ENCODE measurements at regions not wholly inside any gene's neighbourhood (a gene's known extent, or its start where the extent isn't known, plus 50 kb on each side); places are given as distances from the start of the nearest gene placed in this dataset.
A peak's percentile ranks its signal among the peaks of the same experiment; 100 is the strongest.

GRCh38 chr9:81113453-81114124, 575.8 kb downstream of the TLE1 start:
- H3K4me3 Mint-ChIP-seq: peak overlapping the region in 8 of 10 donors; percentile 0 to 64 (median 24)
- POLR2A ChIA-PET: no interaction called here
- DNase-seq (peak in 3 of 10 donors; percentile 6 to 35 (median 23)), ATAC-seq (peak; percentile 33 to 63)
- peaks cover 0 to 3% (median 0%) of the 10 kb centered on the region in 9 donors for H3K9me3 Mint-ChIP-seq
- no peaks in the 10 kb centered on the region for H3K36me3 Mint-ChIP-seq
- peak overlapping the region in 7 of 10 donors; percentile 2 to 55 (median 11) for H3K27ac Mint-ChIP-seq
- peaks cover 0 to 12% (median 8%) of the 10 kb centered on the region in 5 donors for H3K27me3 Mint-ChIP-seq
- H3K4me1 Mint-ChIP-seq: peaks cover 7 to 19% (median 17%) of the 10 kb centered on the region in 4 donors

- peaks cover 0 to 3% (median 0%) of the 10 kb centered on the region in 9 donors for H3K9me3 Mint-ChIP-seq
- no peak for DNase-seq
- peak overlapping the region in 5 of 10 donors; percentile 2 to 74 (median 12) for H3K27ac Mint-ChIP-seq
- H3K27me3 Mint-ChIP-seq: peaks cover 0 to 13% (median 9%) of the 10 kb centered on the region in 5 donors
- peaks cover 7 to 19% (median 17%) of the 10 kb centered on the region in 4 donors for H3K4me1 Mint-ChIP-seq
- no peaks in the 10 kb centered on the region for H3K36me3 Mint-ChIP-seq
- POLR2A ChIA-PET: no interaction called here
- ATAC-seq: no peak
- H3K4me3 Mint-ChIP-seq: peak overlapping the region in 7 of 10 donors; percentile 9 to 64 (median 37)
Observed at GRCh38 chr9:81112627-81113452, 576.5 kb downstream of the TLE1 start.

- POLR2A ChIA-PET: no interaction called here
Observed at GRCh38 chr9:81108821-81109220, 580.5 kb downstream of the TLE1 start.

GRCh38 chr9:81108391-81108790, 581.0 kb downstream of the TLE1 start:
- Mint-ChIP-seq H3K4me1 (peaks cover 4 to 11% (median 9%) of the 10 kb centered on the region in 4 donors), H3K27me3 (peaks cover 4 to 24% (median 15%) of the 10 kb centered on the region in 5 donors), H3K9me3 (peaks cover 0 to 3% (median 0%) of the 10 kb centered on the region in 9 donors), H3K27ac (no peak overlapping the region), H3K4me3 (no peak overlapping the region), H3K36me3 (no peaks in the 10 kb centered on the region)
- DNase-seq (no peak), ATAC-seq (no peak)
- POLR2A ChIA-PET: no interaction called here

More at GRCh38 chr9:81108821-81109220, 580.5 kb downstream of the TLE1 start:
- DNase-seq (no peak), ATAC-seq (no peak)
- Mint-ChIP-seq H3K4me3 (no peak overlapping the region), H3K4me1 (peaks cover 7 to 15% (median 14%) of the 10 kb centered on the region in 4 donors), H3K36me3 (no peaks in the 10 kb centered on the region), H3K27ac (no peak overlapping the region), H3K27me3 (peaks cover 4 to 24% (median 15%) of the 10 kb centered on the region in 5 donors), H3K9me3 (peaks cover 0 to 3% (median 0%) of the 10 kb centered on the region in 9 donors)

- Mint-ChIP-seq H3K4me1 (no peaks in the 10 kb centered on the region), H3K9me3 (peaks cover 0 to 14% (median 0%) of the 10 kb centered on the region in 9 donors), H3K4me3 (no peak overlapping the region), H3K27ac (no peak overlapping the region), H3K27me3 (peaks cover 4 to 24% (median 13%) of the 10 kb centered on the region in 5 donors), H3K36me3 (no peaks in the 10 kb centered on the region)
- POLR2A ChIA-PET: no interaction called here
- ATAC-seq: no peak
- DNase-seq: no peak
Observed at GRCh38 chr9:81103597-81104471, 585.5 kb downstream of the TLE1 start.

- Mint-ChIP-seq H3K4me1 (no peaks in the 10 kb centered on the region), H3K27ac (no peak overlapping the region), H3K27me3 (no peaks in the 10 kb centered on the region), H3K4me3 (no peak overlapping the region), H3K36me3 (peaks cover 0 to 8% (median 0%) of the 10 kb centered on the region in 3 donors), H3K9me3 (peaks cover 0 to 17% (median 8%) of the 10 kb centered on the region in 9 donors)
- POLR2A ChIA-PET: no interaction called here
- ATAC-seq (no peak), DNase-seq (no peak)
Observed at GRCh38 chr9:81097131-81097847, 592.1 kb downstream of the TLE1 start.

- Mint-ChIP-seq H3K4me3 (no peak overlapping the region), H3K9me3 (peaks cover 0 to 20% (median 9%) of the 10 kb centered on the region in 9 donors), H3K27me3 (peaks cover 0 to 3% (median 0%) of the 10 kb centered on the region in 5 donors), H3K4me1 (no peaks in the 10 kb centered on the region), H3K27ac (no peak overlapping the region), H3K36me3 (peaks cover 0 to 8% (median 0%) of the 10 kb centered on the region in 3 donors)
- no peak for DNase-seq
- POLR2A ChIA-PET: no interaction called here
- no peak for ATAC-seq
Observed at GRCh38 chr9:81096625-81097024, 592.7 kb downstream of the TLE1 start.

- H3K4me1 Mint-ChIP-seq: no peaks in the 10 kb centered on the region
- ATAC-seq (no peak), DNase-seq (no peak)
- H3K27me3 Mint-ChIP-seq: peaks cover 0 to 3% (median 0%) of the 10 kb centered on the region in 5 donors
- POLR2A ChIA-PET: no interaction called here
- no peak overlapping the region for H3K4me3 Mint-ChIP-seq
- H3K36me3 Mint-ChIP-seq: peaks cover 0 to 8% (median 0%) of the 10 kb centered on the region in 3 donors
- H3K9me3 Mint-ChIP-seq: peaks cover 0 to 20% (median 6%) of the 10 kb centered on the region in 9 donors
- H3K27ac Mint-ChIP-seq: no peak overlapping the region
Observed at GRCh38 chr9:81092057-81092456, 597.3 kb downstream of the TLE1 start.

GRCh38 chr9:81088341-81088740, 601.0 kb downstream of the TLE1 start:
- POLR2A ChIA-PET: no interaction called here
- H3K4me1 Mint-ChIP-seq: peaks cover 0 to 2% (median 0%) of the 10 kb centered on the region in 4 donors
- peaks cover 0 to 3% (median 0%) of the 10 kb centered on the region in 5 donors for H3K27me3 Mint-ChIP-seq
- H3K9me3 Mint-ChIP-seq: peaks cover 0 to 17% (median 5%) of the 10 kb centered on the region in 9 donors
- peaks cover 0 to 8% (median 0%) of the 10 kb centered on the region in 3 donors for H3K36me3 Mint-ChIP-seq
- ATAC-seq (no peak), DNase-seq (no peak)
- no peak overlapping the region for H3K27ac Mint-ChIP-seq
- H3K4me3 Mint-ChIP-seq: no peak overlapping the region

- Mint-ChIP-seq H3K4me3 (no peak overlapping the region), H3K27me3 (peaks cover 0 to 4% (median 0%) of the 10 kb centered on the region in 5 donors), H3K36me3 (no peaks in the 10 kb centered on the region), H3K27ac (no peak overlapping the region), H3K9me3 (peaks cover 0 to 5% (median 0%) of the 10 kb centered on the region in 9 donors), H3K4me1 (peaks cover 0 to 2% (median 0%) of the 10 kb centered on the region in 4 donors)
- ATAC-seq: no peak
- DNase-seq: no peak
- POLR2A ChIA-PET: no interaction called here
Observed at GRCh38 chr9:81086416-81086815, 602.9 kb downstream of the TLE1 start.

- Mint-ChIP-seq H3K4me1 (peaks cover 0 to 5% (median 0%) of the 10 kb centered on the region in 4 donors), H3K4me3 (no peak overlapping the region), H3K27ac (no peak overlapping the region), H3K27me3 (peaks cover 0 to 4% (median 0%) of the 10 kb centered on the region in 5 donors), H3K36me3 (no peaks in the 10 kb centered on the region), H3K9me3 (peaks cover 0 to 5% (median 0%) of the 10 kb centered on the region in 9 donors)
- DNase-seq: no peak
- no peak for ATAC-seq
- POLR2A ChIA-PET: no interaction called here
Observed at GRCh38 chr9:81083854-81084512, 605.4 kb downstream of the TLE1 start.

All from naive thymus-derived CD8-positive, alpha-beta T cell (primary cell).